ENCODE measurements at regions not wholly inside any gene's neighbourhood (a gene's known extent, or its start where the extent isn't known, plus 50 kb on each side); places are given as distances from the start of the nearest gene placed in this dataset.
"Not testable (repeated sequence)": the region's sequence is repeated elsewhere in the genome, so short reads cannot be mapped to it uniquely, and the experiment has no call there.

GRCh38 chr5:125251703-125252102 lies 505.3 kb upstream of the ZNF608 start:
- no peak for DNase-seq (ENCODE audit: low read depth in 3 of 3)

- DNase-seq (ENCODE audit: low read depth in 3 of 3) = not testable (repeated sequence)
Measured at GRCh38 chr5:125253634-125254033, 507.2 kb upstream of the ZNF608 start.

- DNase-seq (ENCODE audit: low read depth in 3 of 3) = no peak
Measured at GRCh38 chr5:125254267-125254666, 507.8 kb upstream of the ZNF608 start.

- no peak for DNase-seq (ENCODE audit: low read depth in 3 of 3)
Measured at GRCh38 chr5:125256296-125256695, 509.9 kb upstream of the ZNF608 start.

- no peak for DNase-seq (ENCODE audit: low read depth in 3 of 3)
Measured at GRCh38 chr5:125257057-125257972, 510.9 kb upstream of the ZNF608 start.

- DNase-seq (ENCODE audit: low read depth in 3 of 3) = no peak
Measured at GRCh38 chr5:125257997-125258396, 511.6 kb upstream of the ZNF608 start.

- no peak for DNase-seq (ENCODE audit: low read depth in 3 of 3)
Measured at GRCh38 chr5:125258615-125259014, 512.2 kb upstream of the ZNF608 start.

GRCh38 chr5:125261505-125262250 lies 515.2 kb upstream of the ZNF608 start:
- DNase-seq (ENCODE audit: low read depth in 3 of 3) = no peak

- no peak for DNase-seq (ENCODE audit: low read depth in 3 of 3)
Measured at GRCh38 chr5:125262782-125263181, 516.3 kb upstream of the ZNF608 start.

- DNase-seq (ENCODE audit: low read depth in 3 of 3) = no peak
Measured at GRCh38 chr5:125263356-125263755, 516.9 kb upstream of the ZNF608 start.

GRCh38 chr5:125266106-125266505 lies 519.7 kb upstream of the ZNF608 start:
- DNase-seq (ENCODE audit: low read depth in 3 of 3) = no peak

GRCh38 chr5:125267636-125268248 lies 521.3 kb upstream of the ZNF608 start:
- DNase-seq (ENCODE audit: low read depth in 3 of 3) = no peak

- DNase-seq (ENCODE audit: low read depth in 3 of 3) = no peak
Measured at GRCh38 chr5:125269926-125270325, 523.5 kb upstream of the ZNF608 start.

GRCh38 chr5:125272357-125272756 lies 525.9 kb upstream of the ZNF608 start:
- no peak for DNase-seq (ENCODE audit: low read depth in 3 of 3)

GRCh38 chr5:125274211-125274610 lies 527.8 kb upstream of the ZNF608 start:
- DNase-seq (ENCODE audit: low read depth in 3 of 3) = no peak

- no peak for DNase-seq (ENCODE audit: low read depth in 3 of 3)
Measured at GRCh38 chr5:125274938-125275724, 528.7 kb upstream of the ZNF608 start.

- DNase-seq (ENCODE audit: low read depth in 3 of 3) = no peak
Measured at GRCh38 chr5:125275725-125276090, 529.3 kb upstream of the ZNF608 start.

GRCh38 chr5:125276096-125276495 lies 529.7 kb upstream of the ZNF608 start:
- no peak for DNase-seq (ENCODE audit: low read depth in 3 of 3)

- DNase-seq (ENCODE audit: low read depth in 3 of 3) = no peak
Measured at GRCh38 chr5:125277494-125278154, 531.2 kb upstream of the ZNF608 start.

GRCh38 chr5:125278711-125279110 lies 532.3 kb upstream of the ZNF608 start:
- DNase-seq (ENCODE audit: low read depth in 3 of 3) = no peak

GRCh38 chr5:125281667-125282066 lies 535.2 kb upstream of the ZNF608 start:
- DNase-seq (ENCODE audit: low read depth in 3 of 3) = no peak

Measured in stimulated activated CD4-positive, alpha-beta T cell treated with anti-CD3 and anti-CD28 coated beads, TNF-alpha, amount 100 ng/mL, for 48 hours (primary cell).